ENCODE measurements at regions not wholly inside any gene's neighbourhood (a gene's known extent, or its start where the extent isn't known, plus 50 kb on each side); places are given as distances from the start of the nearest gene placed in this dataset.
"Not testable (repeated sequence)": the region's sequence is repeated elsewhere in the genome, so short reads cannot be mapped to it uniquely, and the experiment has no call there.

DNA sequence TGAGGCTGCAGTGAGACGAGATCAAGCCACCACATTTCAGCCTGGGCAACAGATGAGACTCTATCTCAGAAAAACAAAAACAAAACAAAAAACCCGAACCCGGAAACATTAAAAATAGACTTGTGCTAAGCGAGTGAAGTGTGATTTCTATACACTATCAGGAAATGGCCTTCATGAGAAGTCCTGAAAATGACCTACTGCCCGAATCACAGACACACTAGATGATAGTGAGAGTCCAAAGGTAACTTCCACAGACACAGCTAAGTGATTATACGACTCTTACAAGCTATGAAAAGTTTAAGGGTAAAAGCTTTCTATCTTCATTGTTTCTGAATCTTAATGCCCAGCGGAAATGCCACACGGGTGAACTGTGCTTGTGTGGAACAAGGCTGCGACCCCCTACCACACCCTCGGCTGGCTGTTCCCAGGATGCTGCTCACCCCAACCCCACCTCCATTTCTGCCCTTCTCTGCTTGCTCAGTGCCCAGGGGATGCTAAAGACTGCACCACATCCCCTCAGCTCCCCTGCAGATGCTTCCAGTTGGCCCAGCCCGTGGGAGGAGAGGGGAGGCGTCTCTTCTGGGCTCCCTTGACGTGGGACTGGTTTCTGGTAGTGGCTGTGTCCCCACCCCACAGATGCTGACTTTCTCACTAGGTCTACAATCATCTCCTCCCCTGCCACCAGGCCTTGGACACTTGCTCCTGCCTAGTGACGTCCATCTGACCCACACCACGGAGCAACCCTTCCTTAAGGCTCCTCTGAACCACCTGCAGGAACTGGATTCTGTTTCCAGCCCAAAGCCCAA is 49.7 kb upstream of the LPCAT1 start:
- DNase-seq (ENCODE audit: extremely low read depth, low read depth), result not testable (repeated sequence)

Data from AG09319 (cell line).